ENCODE measurements at regions not wholly inside any gene's neighbourhood (a gene's known extent, or its start where the extent isn't known, plus 50 kb on each side); places are given as distances from the start of the nearest gene placed in this dataset.

DNA sequence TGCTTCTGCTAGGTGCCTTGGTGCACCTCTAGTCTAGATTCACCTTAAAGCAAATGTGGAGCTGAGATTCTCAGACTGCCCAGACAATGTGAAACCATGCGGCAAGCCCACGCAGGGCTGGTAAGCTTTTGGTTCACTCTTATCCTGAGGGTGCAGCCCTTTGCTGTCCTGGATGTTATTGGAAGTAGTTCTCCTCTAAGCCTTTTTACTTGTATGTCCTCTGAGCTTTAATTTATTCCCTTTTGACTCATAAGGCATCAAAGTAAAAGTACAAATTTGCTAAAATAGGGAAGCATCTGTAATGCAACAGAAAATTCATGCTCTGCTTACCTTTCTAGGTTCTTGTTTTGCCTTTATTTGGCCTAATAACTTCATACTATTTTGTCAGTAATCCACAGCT, 186.8 kb downstream of the MACC1 start:
- TF ChIP-seq, protein P1, sequence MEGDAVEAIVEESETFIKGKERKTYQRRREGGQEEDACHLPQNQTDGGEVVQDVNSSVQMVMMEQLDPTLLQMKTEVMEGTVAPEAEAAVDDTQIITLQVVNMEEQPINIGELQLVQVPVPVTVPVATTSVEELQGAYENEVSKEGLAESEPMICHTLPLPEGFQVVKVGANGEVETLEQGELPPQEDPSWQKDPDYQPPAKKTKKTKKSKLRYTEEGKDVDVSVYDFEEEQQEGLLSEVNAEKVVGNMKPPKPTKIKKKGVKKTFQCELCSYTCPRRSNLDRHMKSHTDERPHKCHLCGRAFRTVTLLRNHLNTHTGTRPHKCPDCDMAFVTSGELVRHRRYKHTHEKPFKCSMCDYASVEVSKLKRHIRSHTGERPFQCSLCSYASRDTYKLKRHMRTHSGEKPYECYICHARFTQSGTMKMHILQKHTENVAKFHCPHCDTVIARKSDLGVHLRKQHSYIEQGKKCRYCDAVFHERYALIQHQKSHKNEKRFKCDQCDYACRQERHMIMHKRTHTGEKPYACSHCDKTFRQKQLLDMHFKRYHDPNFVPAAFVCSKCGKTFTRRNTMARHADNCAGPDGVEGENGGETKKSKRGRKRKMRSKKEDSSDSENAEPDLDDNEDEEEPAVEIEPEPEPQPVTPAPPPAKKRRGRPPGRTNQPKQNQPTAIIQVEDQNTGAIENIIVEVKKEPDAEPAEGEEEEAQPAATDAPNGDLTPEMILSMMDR (IDR thresholded peaks at IDR 0.05; ENCODE audit: low read depth, low read length) = no peak
- TF ChIP-seq EZH2phosphoT487 (IDR thresholded peaks at IDR 0.05; ENCODE audit: low read depth) = no peak

Data from OCI-LY3 (cell line).